K562 (cell line): ENCODE measurements at regions not wholly inside any gene's neighbourhood (a gene's known extent, or its start where the extent isn't known, plus 50 kb on each side); places are given as distances from the start of the nearest gene placed in this dataset.

Experiments used
- ARID2 ChIP-seq: fragments of 450-650 bp; IDR thresholded peaks from 2 replicates; pipeline ENCODE4 v1.6.1; 2017; ENCODE audit warnings: antibody characterized with exemption, mild to moderate bottlenecking
- KDM4B ChIP-seq, 2 experiments: fragments of 450-650 bp in 1 of 2; sonication (generic) in 1 of 2; IDR thresholded peaks; 2 replicates each; pipeline ENCODE4 v1.6.1; 2016 to 2017; ENCODE audit warnings: borderline replicate concordance in 2 of 2, antibody characterized with exemption in 1 of 2, low read depth in 1 of 2, mild to moderate bottlenecking in 1 of 2
- SPI1 ChIP-seq: IDR thresholded peaks from 2 replicates; pipeline ENCODE4 v1.6.1; 2011; ENCODE audit warnings: low read depth, low read length, control low read depth, borderline replicate concordance
- YBX1 ChIP-seq: fragments of 450-650 bp; IDR thresholded peaks from 2 replicates; pipeline ENCODE4 v1.7.1; 2016; ENCODE audit warnings: mild to moderate bottlenecking
- ZBTB11 ChIP-seq, 3 experiments: fragments of 200-800 bp in 1 of 3; fragments of 250-450 bp in 1 of 3; fragments of 450-650 bp in 1 of 3; sonication (Bioruptor Pico) in 1 of 3; sonication (Bioruptor generic) in 1 of 3; formaldehyde crosslinking in 1 of 3; IDR thresholded peaks; 2 replicates each; pipeline versions ENCODE4 v1.6.1 to v1.8.0; 2016 to 2022; ENCODE audit warnings: mild to moderate bottlenecking in 2 of 3, missing genetic modification characterization in 2 of 3, missing compliant biosample characterization in 1 of 3, moderate library complexity in 1 of 3
- ZFP91 ChIP-seq: sonication (generic); formaldehyde crosslinking; IDR thresholded peaks from 2 replicates; pipeline ENCODE4 v1.8.0; 2022; ENCODE audit warnings: mild to moderate bottlenecking, missing genetic modification reagents
- ZKSCAN1 ChIP-seq: fragments of 150-350 bp; IDR thresholded peaks from 2 replicates; pipeline ENCODE4 v1.6.1; 2016; ENCODE audit warnings: low read depth, low read length
- ZNF3 ChIP-seq: fragments of 250-450 bp; sonication (Bioruptor Pico); IDR thresholded peaks from 2 replicates; pipeline ENCODE4 v1.5.0; 2021; ENCODE audit warnings: mild to moderate bottlenecking, moderate library complexity
- TF ChIP-seq, protein P1 (sequence below): fragments of 450-650 bp; IDR thresholded peaks from 2 replicates; pipeline ENCODE4 v1.7.0; 2016; ENCODE audit warnings: borderline replicate concordance
- TF ChIP-seq, protein P2 (sequence below): sonication (generic); formaldehyde crosslinking; IDR thresholded peaks from 2 replicates; pipeline ENCODE4 v1.8.0; 2023; ENCODE audit warnings: mild to moderate bottlenecking, missing genetic modification reagents

- TF ChIP-seq ZFP91 (CRISPR knock-in tag) (no peak), ZKSCAN1 (no peak), ZBTB11 (CRISPR knock-in tag; IDR thresholded peaks at IDR 0.05) (no peak; a peak in 2 of 6 replicates), SPI1 (peak; percentile 56; the same call in 1 of the 2 replicates), ARID2 (no peak), YBX1 (no peak), ZNF3 (no peak), KDM4B (IDR thresholded peaks at IDR 0.05; ENCODE audit: borderline replicate concordance in 2 of 2, low read depth in 1 of 2) (no peak)
- TF ChIP-seq, protein P1, sequence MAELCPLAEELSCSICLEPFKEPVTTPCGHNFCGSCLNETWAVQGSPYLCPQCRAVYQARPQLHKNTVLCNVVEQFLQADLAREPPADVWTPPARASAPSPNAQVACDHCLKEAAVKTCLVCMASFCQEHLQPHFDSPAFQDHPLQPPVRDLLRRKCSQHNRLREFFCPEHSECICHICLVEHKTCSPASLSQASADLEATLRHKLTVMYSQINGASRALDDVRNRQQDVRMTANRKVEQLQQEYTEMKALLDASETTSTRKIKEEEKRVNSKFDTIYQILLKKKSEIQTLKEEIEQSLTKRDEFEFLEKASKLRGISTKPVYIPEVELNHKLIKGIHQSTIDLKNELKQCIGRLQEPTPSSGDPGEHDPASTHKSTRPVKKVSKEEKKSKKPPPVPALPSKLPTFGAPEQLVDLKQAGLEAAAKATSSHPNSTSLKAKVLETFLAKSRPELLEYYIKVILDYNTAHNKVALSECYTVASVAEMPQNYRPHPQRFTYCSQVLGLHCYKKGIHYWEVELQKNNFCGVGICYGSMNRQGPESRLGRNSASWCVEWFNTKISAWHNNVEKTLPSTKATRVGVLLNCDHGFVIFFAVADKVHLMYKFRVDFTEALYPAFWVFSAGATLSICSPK: no peak
- TF ChIP-seq, protein P2, sequence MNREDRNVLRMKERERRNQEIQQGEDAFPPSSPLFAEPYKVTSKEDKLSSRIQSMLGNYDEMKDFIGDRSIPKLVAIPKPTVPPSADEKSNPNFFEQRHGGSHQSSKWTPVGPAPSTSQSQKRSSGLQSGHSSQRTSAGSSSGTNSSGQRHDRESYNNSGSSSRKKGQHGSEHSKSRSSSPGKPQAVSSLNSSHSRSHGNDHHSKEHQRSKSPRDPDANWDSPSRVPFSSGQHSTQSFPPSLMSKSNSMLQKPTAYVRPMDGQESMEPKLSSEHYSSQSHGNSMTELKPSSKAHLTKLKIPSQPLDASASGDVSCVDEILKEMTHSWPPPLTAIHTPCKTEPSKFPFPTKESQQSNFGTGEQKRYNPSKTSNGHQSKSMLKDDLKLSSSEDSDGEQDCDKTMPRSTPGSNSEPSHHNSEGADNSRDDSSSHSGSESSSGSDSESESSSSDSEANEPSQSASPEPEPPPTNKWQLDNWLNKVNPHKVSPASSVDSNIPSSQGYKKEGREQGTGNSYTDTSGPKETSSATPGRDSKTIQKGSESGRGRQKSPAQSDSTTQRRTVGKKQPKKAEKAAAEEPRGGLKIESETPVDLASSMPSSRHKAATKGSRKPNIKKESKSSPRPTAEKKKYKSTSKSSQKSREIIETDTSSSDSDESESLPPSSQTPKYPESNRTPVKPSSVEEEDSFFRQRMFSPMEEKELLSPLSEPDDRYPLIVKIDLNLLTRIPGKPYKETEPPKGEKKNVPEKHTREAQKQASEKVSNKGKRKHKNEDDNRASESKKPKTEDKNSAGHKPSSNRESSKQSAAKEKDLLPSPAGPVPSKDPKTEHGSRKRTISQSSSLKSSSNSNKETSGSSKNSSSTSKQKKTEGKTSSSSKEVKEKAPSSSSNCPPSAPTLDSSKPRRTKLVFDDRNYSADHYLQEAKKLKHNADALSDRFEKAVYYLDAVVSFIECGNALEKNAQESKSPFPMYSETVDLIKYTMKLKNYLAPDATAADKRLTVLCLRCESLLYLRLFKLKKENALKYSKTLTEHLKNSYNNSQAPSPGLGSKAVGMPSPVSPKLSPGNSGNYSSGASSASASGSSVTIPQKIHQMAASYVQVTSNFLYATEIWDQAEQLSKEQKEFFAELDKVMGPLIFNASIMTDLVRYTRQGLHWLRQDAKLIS (CRISPR knock-in tag): no peak
Observed at GRCh38 chr14:22699801-22700564, 55.8 kb upstream of the OR6J1 start (continued).
